IMR-90 (cell line): ENCODE measurements at regions not wholly inside any gene's neighbourhood (a gene's known extent, or its start where the extent isn't known, plus 50 kb on each side); places are given as distances from the start of the nearest gene placed in this dataset.

Source experiments
- ATAC-seq: fragments of 200-7000 bp; cut with Tn5 transposase; 2 replicates; pipeline ENCODE4 v1.9.1; 2020; ENCODE audit warnings: low read depth, mild to moderate bottlenecking, moderate library complexity
- BruUV-seq: library from RNA; stranded (reverse); fragments of 400-500 nt; replicated peaks from 2 replicates; lab custom pipeline; 2021; lab: Mats Ljungman, UMichigan
- CTCF ChIA-PET: fragments of 300-600 bp; formaldehyde crosslinking; extraction: SDS; loops from one replicate; lab custom pipeline; 2021; ENCODE audit warnings: antibody characterized with exemption; lab: Yijun Ruan, JAX
- POLR2A ChIA-PET: fragments of 300-600 bp; sonication (Branson Sonifier 250); formaldehyde crosslinking; loops from one replicate; lab custom pipeline; 2022; ENCODE audit warnings: antibody characterized with exemption; ENCODE audit not compliant: unreplicated experiment; lab: Charles Lee
- DNase-seq: peaks from one replicate; pipeline ENCODE4 v3.0.0; 2013
- H2AFZ ChIP-seq: replicated peaks from 2 replicates; pipeline ENCODE3; 2013; ENCODE audit warnings: low read length, mild to moderate bottlenecking; ENCODE audit not compliant: poor library complexity
- H2AK5ac ChIP-seq: 2 replicates; pipeline ENCODE4 v1.6.1; 2013; ENCODE audit warnings: low read depth, low read length, inconsistent platforms
- H2AK9ac ChIP-seq: replicated peaks from 2 replicates; pipeline ENCODE3; 2013; ENCODE audit warnings: mild to moderate bottlenecking, low read depth, low read length, moderate library complexity; ENCODE audit not compliant: poor library complexity
- H2BK120ac ChIP-seq: 2 replicates; pipeline ENCODE4 v1.6.1; 2013; ENCODE audit warnings: low read depth, low read length, inconsistent platforms
- H2BK15ac ChIP-seq: 3 replicates; pipeline ENCODE4 v1.6.1; 2013; ENCODE audit warnings: low read depth, low read length, inconsistent platforms
- H2BK20ac ChIP-seq: 2 replicates; pipeline ENCODE4 v1.6.1; 2013; ENCODE audit warnings: low read depth, mild to moderate bottlenecking, inconsistent platforms, low read length, moderate library complexity
- H2BK5ac ChIP-seq: 2 replicates; pipeline ENCODE4 v1.6.1; 2013; ENCODE audit warnings: mild to moderate bottlenecking, low read depth, low read length, inconsistent platforms; ENCODE audit not compliant: poor library complexity, severe bottlenecking
- H3K14ac ChIP-seq: replicated peaks from 2 replicates; pipeline ENCODE4 v1.6.1; 2013; ENCODE audit warnings: low read depth, low read length, inconsistent platforms
- H3K18ac ChIP-seq: 2 replicates; pipeline ENCODE4 v1.6.1; 2013; ENCODE audit warnings: low read depth, low read length, control low read depth
- H3K23ac ChIP-seq: 2 replicates; pipeline ENCODE4 v1.6.1; 2013; ENCODE audit warnings: low read depth, low read length, inconsistent platforms
- H3K27ac ChIP-seq: 2 replicates; pipeline ENCODE4 v1.5.1; 2013; ENCODE audit warnings: mild to moderate bottlenecking, control low read depth, low read length; ENCODE audit not compliant: insufficient read depth
- H3K27me3 ChIP-seq: 2 replicates; pipeline ENCODE4 v1.6.1; 2013; ENCODE audit warnings: low read length; ENCODE audit not compliant: control insufficient read depth, insufficient read depth
- H3K36me3 ChIP-seq: 2 replicates; pipeline ENCODE4 v1.6.1; 2013; ENCODE audit warnings: low read length, mixed read lengths; ENCODE audit not compliant: control insufficient read depth, insufficient read depth
- H3K4ac ChIP-seq: 2 replicates; pipeline ENCODE4 v1.6.1; 2013; ENCODE audit warnings: low read depth, low read length, inconsistent platforms
- H3K4me1 ChIP-seq: 2 replicates; pipeline ENCODE4 v1.6.1; 2013; ENCODE audit warnings: low read length, mixed read lengths; ENCODE audit not compliant: control insufficient read depth, insufficient read depth
- H3K4me2 ChIP-seq: 2 replicates; pipeline ENCODE4 v1.6.1; 2013; ENCODE audit warnings: low read depth, mild to moderate bottlenecking, control low read depth, low read length, moderate library complexity
- H3K4me3 ChIP-seq: 2 replicates; pipeline ENCODE4 v1.5.1; 2013; ENCODE audit warnings: low read depth, mild to moderate bottlenecking, control low read depth, low read length, moderate library complexity; ENCODE audit not compliant: insufficient read depth
- H3K56ac ChIP-seq: 2 replicates; pipeline ENCODE4 v1.6.1; 2013; ENCODE audit warnings: low read length, inconsistent platforms; ENCODE audit not compliant: insufficient read depth; ENCODE audit errors: extremely low read depth
- H3K79me1 ChIP-seq, 2 experiments: 2 replicates each; pipeline ENCODE4 v1.6.1; 2013; ENCODE audit warnings: low read length in 2 of 2, inconsistent platforms in 1 of 2, low read depth in 1 of 2
- H3K9ac ChIP-seq: 2 replicates; pipeline ENCODE4 v1.6.1; 2013; ENCODE audit warnings: low read depth, low read length, control low read depth
- H3K9me1 ChIP-seq: 2 replicates; pipeline ENCODE4 v1.6.1; 2013; ENCODE audit warnings: low read length, inconsistent platforms; ENCODE audit not compliant: insufficient read depth
- H3K9me3 ChIP-seq: 2 replicates; pipeline ENCODE4 v1.6.1; 2013; ENCODE audit warnings: low read length; ENCODE audit not compliant: control insufficient read depth, insufficient read depth
- H4K20me1 ChIP-seq: 2 replicates; pipeline ENCODE4 v1.6.1; 2013; ENCODE audit warnings: low read length, inconsistent platforms; ENCODE audit not compliant: insufficient read depth
- H4K5ac ChIP-seq: 2 replicates; pipeline ENCODE4 v1.6.1; 2013; ENCODE audit warnings: mild to moderate bottlenecking, low read depth, low read length, control low read depth
- H4K8ac ChIP-seq, 2 experiments: 2 replicates each; pipeline ENCODE4 v1.6.1; 2013; ENCODE audit warnings: low read depth in 2 of 2, low read length in 2 of 2, control low read depth in 1 of 2, inconsistent platforms in 1 of 2
- H4K91ac ChIP-seq: 2 replicates; pipeline ENCODE4 v1.6.1; 2013; ENCODE audit warnings: low read depth, low read length, inconsistent platforms; ENCODE audit not compliant: insufficient read depth
- CEBPB ChIP-seq: IDR thresholded peaks from 2 replicates; pipeline ENCODE4 v1.6.1; 2012; ENCODE audit warnings: low read depth, low read length, improper control_type of control experiment
- CTCF ChIP-seq: conservative IDR thresholded peaks from 2 replicates; pipeline ENCODE4 v1.5.1; 2012; ENCODE audit warnings: mild to moderate bottlenecking, low read depth, low read length, improper control_type of control experiment
- SMC3 ChIP-seq: fragments of 150-350 bp; IDR thresholded peaks from 2 replicates; pipeline ENCODE4 v1.6.1; 2016; ENCODE audit warnings: low read depth, mild to moderate bottlenecking, antibody characterized with exemption, low read length, moderate library complexity
- WGBS, 2 experiments: methylation state at CpG; one replicate each; pipeline versions ENCODE4 v1.1.5 to v1.1.7; 2013; ENCODE audit warnings: missing lambda C conversion rate in 2 of 2; ENCODE audit not compliant: insufficient read length in 1 of 2; ENCODE audit errors: extremely low coverage in 2 of 2; 5-methylcytosine and 5-hydroxymethylcytosine counted together
- dilution Hi-C: fragments of 300-500 bp; cut with HindIII; formaldehyde crosslinking; loops from one replicate; pipeline ENCODE4 v1.14.3; 2018; ENCODE audit warnings: low sequenced_read_pairs; ENCODE audit not compliant: unreplicated experiment
- in situ Hi-C: fragments of 300-500 bp; cut with MboI; formaldehyde crosslinking; loops from 3 replicates; pipeline ENCODE4 v1.14.3; 2019; ENCODE audit warnings: low sequenced_read_pairs, inconsistent platforms, mixed read lengths
- intact Hi-C: fragments of 100-400 bp; cut with micrococcal nuclease; formaldehyde crosslinking; loops from 2 replicates; pipeline ENCODE4 v1.10.0; 2022

GRCh38 chr10:21184216-21184615 is 287.1 kb upstream of the NEBL start:
- Histone ChIP-seq H4K20me1 (no peaks in the 10 kb centered on the region), H4K8ac (no peak overlapping the region), H4K91ac (no peak overlapping the region), H3K9me1 (no peaks in the 10 kb centered on the region), H3K18ac (no peak overlapping the region), H2AK9ac (no peak overlapping the region), H3K4ac (no peak overlapping the region), H2AK5ac (no peak overlapping the region), H3K14ac (no peak overlapping the region), H3K9ac (no peak overlapping the region), H3K4me2 (no peak overlapping the region), H3K9me3 (no peaks in the 10 kb centered on the region), H4K5ac (no peak overlapping the region), H2BK120ac (no peak overlapping the region), H3K27ac (no peak overlapping the region), H2BK5ac (no peak overlapping the region), H2BK15ac (no peak overlapping the region), H3K4me1 (no peaks in the 10 kb centered on the region), H2AFZ (no peak overlapping the region), H3K56ac (no peak overlapping the region), H3K23ac (no peak overlapping the region), H3K27me3 (no peaks in the 10 kb centered on the region), H3K4me3 (no peak overlapping the region), H2BK20ac (no peak overlapping the region), H3K36me3 (no peaks in the 10 kb centered on the region), H3K79me1 (no peaks in the 10 kb centered on the region)
- DNase-seq (no peak), ATAC-seq (no peak)
- dilution Hi-C loops (no loop called here), in situ Hi-C loops (no loop called here), intact Hi-C loops (no loop called here)
- BruUV-seq: no TSS peak
- WGBS, 2 experiments: no CpG with 5 or more reads among the region's 2 CpGs
- ChIA-PET POLR2A (no interaction called here), CTCF (no interaction called here)
- TF ChIP-seq SMC3 (no peak), CTCF (no peak), CEBPB (no peak)
